Osteocyte (in vitro differentiated cells): ENCODE measurements at regions not wholly inside any gene's neighbourhood (a gene's known extent, or its start where the extent isn't known, plus 50 kb on each side); places are given as distances from the start of the nearest gene placed in this dataset.

Experiments used
- DNase-seq: peaks from one replicate; pipeline ENCODE4 v3.0.0; 2021; ENCODE audit warnings: mixed read lengths; ENCODE audit not compliant: unreplicated experiment; ENCODE audit errors: extremely low spot score
- H3K27ac Mint-ChIP-seq: one replicate; pipeline ENCODE4 v1.8.0; 2021; ENCODE audit warnings: mild to moderate bottlenecking, mixed read lengths; ENCODE audit not compliant: unreplicated experiment
- H3K27me3 Mint-ChIP-seq: one replicate; pipeline ENCODE4 v1.8.0; 2021; ENCODE audit warnings: mixed read lengths; ENCODE audit not compliant: unreplicated experiment
- H3K36me3 Mint-ChIP-seq: one replicate; pipeline ENCODE4 v1.8.0; 2021; ENCODE audit warnings: mixed read lengths; ENCODE audit not compliant: unreplicated experiment
- H3K4me1 Mint-ChIP-seq: one replicate; pipeline ENCODE4 v1.8.0; 2021; ENCODE audit warnings: mixed read lengths; ENCODE audit not compliant: unreplicated experiment
- H3K4me3 Mint-ChIP-seq: one replicate; pipeline ENCODE4 v1.8.0; 2021; ENCODE audit warnings: mild to moderate bottlenecking, moderate library complexity, mixed read lengths; ENCODE audit not compliant: unreplicated experiment
- H3K9me3 Mint-ChIP-seq: one replicate; pipeline ENCODE4 v1.8.0; 2021; ENCODE audit warnings: mixed read lengths; ENCODE audit not compliant: unreplicated experiment
- TF ChIP-seq, protein P1 (sequence below): fragments of 200-600 bp; sonication (generic); IDR thresholded peaks from 2 replicates; pipeline ENCODE4 v1.5.0; 2021; ENCODE audit warnings: antibody characterized with exemption, mild to moderate bottlenecking, moderate library complexity

DNA sequence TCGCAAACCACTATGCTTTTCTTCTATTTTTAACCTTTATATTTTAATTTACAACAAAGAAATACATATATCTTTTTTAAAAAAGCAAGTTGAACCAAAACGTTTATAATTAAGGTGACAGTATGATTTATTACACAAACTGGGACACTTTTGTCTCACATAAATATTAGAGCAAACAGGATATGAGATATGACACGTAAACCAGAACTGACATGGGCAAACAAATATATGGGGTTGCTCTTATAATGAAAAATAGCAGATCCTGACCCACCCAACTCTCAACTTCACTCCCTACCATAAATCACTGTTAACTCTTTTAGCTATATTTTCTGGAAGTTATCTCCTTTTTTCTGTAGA, 177.0 kb upstream of the EDNRA start:
- Mint-ChIP-seq H3K9me3 (no peaks in the 10 kb centered on the region), H3K4me1 (peaks cover 23% of the 10 kb centered on the region), H3K36me3 (no peaks in the 10 kb centered on the region), H3K4me3 (no peak overlapping the region), H3K27ac (no peak overlapping the region), H3K27me3 (no peaks in the 10 kb centered on the region)
- TF ChIP-seq, protein P1, sequence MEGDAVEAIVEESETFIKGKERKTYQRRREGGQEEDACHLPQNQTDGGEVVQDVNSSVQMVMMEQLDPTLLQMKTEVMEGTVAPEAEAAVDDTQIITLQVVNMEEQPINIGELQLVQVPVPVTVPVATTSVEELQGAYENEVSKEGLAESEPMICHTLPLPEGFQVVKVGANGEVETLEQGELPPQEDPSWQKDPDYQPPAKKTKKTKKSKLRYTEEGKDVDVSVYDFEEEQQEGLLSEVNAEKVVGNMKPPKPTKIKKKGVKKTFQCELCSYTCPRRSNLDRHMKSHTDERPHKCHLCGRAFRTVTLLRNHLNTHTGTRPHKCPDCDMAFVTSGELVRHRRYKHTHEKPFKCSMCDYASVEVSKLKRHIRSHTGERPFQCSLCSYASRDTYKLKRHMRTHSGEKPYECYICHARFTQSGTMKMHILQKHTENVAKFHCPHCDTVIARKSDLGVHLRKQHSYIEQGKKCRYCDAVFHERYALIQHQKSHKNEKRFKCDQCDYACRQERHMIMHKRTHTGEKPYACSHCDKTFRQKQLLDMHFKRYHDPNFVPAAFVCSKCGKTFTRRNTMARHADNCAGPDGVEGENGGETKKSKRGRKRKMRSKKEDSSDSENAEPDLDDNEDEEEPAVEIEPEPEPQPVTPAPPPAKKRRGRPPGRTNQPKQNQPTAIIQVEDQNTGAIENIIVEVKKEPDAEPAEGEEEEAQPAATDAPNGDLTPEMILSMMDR = no peak
- DNase-seq = no peak

GRCh38 chr4:147307896-147308674, 172.8 kb upstream of the EDNRA start:
- Mint-ChIP-seq H3K27ac (no peak overlapping the region), H3K4me3 (no peak overlapping the region), H3K27me3 (no peaks in the 10 kb centered on the region), H3K36me3 (no peaks in the 10 kb centered on the region), H3K4me1 (peaks cover 53% of the 10 kb centered on the region), H3K9me3 (no peaks in the 10 kb centered on the region)
- TF ChIP-seq, protein P1 = no peak
- DNase-seq = no peak

DNA sequence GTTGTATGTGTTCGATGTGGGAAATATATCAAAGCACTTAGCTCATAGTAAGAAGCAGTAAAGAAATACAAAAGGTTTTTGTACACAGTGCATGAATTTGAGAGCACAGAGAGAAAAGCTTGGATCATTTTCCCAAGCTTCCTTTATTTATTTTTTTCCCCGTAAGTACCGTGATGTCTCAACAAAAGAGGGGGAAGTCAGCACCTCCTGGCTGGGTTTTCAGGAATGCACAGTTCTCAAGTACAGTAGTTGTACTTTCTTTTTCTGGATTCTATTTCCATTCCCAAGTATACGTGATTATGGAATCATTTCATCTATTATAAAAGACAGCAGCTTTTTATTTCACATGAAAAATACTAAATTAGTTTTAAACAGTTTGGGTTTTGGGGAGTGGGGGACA, 171.5 kb upstream of the EDNRA start:
- Mint-ChIP-seq H3K4me1 (peaks cover 56% of the 10 kb centered on the region), H3K4me3 (no peak overlapping the region), H3K27me3 (no peaks in the 10 kb centered on the region), H3K36me3 (no peaks in the 10 kb centered on the region), H3K9me3 (no peaks in the 10 kb centered on the region), H3K27ac (peak overlapping the region; percentile 66)
- no peak for DNase-seq
- TF ChIP-seq, protein P1 = no peak

DNA sequence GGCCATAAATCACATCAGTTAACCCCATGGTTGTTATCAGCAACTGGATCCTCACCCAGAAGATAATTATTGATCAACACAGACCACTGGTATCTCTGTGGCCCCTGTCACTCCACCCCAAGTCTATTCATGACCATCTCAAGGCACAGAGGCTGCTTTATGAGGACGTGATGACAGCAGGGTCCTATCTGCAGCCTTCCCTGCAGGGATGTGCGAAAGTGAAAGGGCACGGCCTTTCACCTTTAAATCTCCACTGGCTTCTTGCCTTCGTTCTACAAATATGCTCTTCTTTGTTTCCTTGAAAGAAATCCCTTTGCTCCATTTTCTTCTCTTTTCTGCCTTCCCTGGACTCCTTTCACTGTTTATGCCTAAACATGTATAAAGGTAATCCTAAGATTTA, 170.6 kb upstream of the EDNRA start:
- Mint-ChIP-seq H3K4me3 (no peak overlapping the region), H3K9me3 (no peaks in the 10 kb centered on the region), H3K4me1 (peaks cover 57% of the 10 kb centered on the region), H3K27me3 (no peaks in the 10 kb centered on the region), H3K36me3 (no peaks in the 10 kb centered on the region), H3K27ac (no peak overlapping the region)
- TF ChIP-seq, protein P1 = no peak
- DNase-seq = no peak

GRCh38 chr4:147311956-147312355, 168.9 kb upstream of the EDNRA start:
- H3K27me3 Mint-ChIP-seq = no peaks in the 10 kb centered on the region
- peaks cover 4% of the 10 kb centered on the region for H3K9me3 Mint-ChIP-seq
- H3K27ac Mint-ChIP-seq = peak overlapping the region; percentile 88
- peaks cover 2% of the 10 kb centered on the region for H3K36me3 Mint-ChIP-seq
- DNase-seq = no peak
- TF ChIP-seq, protein P1 = no peak
- H3K4me1 Mint-ChIP-seq = peaks cover 58% of the 10 kb centered on the region
- H3K4me3 Mint-ChIP-seq = peak overlapping the region; percentile 15
